DMS153 (cell line): ENCODE measurements at regions not wholly inside any gene's neighbourhood (a gene's known extent, or its start where the extent isn't known, plus 50 kb on each side); places are given as distances from the start of the nearest gene placed in this dataset.

Source experiments
- DNase-seq: peaks from one replicate; lab custom pipeline; 2025; lab: John Stamatoyannopoulos, UW

DNA sequence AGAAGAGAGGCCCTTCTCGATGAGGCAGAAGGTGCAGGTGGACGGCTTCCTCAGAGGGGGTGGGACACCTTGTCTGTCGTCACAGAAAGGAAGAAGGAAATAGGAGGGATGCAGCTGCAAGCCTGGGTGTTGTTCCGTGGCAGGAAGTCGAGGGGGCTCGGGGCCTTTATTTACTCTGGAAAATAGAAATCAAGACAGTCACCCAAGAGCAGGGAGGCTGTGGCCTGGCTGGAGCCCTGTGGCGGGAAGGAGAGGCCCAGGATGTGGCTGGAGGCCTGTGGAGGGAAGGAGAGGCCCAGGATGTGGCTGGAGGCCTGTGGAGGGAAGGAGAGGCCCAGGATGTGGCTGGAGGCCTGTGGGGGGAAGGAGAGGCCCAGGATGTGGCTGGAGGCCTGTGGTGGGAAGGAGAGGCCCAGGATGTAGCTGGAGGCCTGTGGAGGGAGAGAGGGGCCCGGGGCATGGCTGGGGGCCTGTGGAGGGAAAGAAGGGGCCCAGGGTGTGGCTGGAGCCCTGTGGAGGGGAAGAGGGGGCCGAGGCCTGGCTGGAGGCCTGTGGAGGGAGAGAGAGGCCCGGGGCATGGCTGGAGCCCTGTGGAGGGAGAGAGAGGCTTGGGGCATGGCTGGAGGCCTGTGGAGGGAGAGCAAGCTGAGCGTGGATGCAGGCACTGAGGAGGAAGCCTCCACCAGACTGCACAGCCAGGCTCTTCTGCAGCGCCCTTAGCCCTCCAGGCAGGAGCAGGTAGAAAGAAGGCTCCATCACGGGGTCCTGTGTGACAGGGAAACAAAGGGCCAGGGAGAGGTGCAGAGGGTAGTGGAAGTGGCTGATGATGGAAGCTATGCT lies 97.3 kb upstream of the SFMBT2 start:
- no peak for DNase-seq

DNA sequence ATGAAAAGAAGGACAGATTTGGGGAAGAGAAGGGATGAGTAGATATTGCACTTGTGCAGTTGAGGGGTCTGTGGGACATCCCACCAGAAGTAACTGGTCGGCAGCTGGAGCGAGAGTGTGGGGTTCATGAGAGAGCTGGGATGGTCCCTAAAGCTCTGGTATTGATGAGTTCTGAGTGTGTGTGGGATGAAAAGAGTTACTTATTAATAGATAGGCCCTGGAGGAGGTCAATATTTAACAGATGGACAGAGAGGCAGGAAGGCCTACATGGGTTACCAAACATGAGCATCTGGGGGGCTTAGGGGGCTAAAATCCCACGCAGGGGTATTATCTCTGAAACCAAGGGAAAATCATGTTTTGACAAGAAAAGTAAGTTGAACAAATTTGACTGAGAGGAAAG lies 95.7 kb upstream of the SFMBT2 start:
- DNase-seq: no peak

DNA sequence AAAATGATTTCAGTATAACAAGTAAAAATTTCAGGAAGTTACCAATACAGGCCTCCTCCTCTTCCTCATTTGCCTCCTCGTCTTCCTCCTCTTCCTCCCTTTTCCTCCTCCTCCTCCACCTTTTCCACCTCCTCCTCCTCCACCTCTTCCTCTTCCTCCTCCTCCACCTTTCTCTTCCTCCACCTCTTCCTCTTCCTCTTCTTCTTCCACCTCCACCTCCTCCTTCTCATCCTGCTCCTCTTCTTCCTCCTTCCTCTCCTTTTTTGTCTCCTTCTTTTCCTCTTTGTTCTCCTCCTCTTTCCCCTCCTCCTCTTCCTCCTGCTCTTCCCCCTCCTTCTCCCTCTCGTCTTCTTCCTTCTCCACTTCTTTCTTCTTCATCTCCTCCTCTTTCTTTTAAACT lies 94.4 kb upstream of the SFMBT2 start:
- no peak for DNase-seq

DNA sequence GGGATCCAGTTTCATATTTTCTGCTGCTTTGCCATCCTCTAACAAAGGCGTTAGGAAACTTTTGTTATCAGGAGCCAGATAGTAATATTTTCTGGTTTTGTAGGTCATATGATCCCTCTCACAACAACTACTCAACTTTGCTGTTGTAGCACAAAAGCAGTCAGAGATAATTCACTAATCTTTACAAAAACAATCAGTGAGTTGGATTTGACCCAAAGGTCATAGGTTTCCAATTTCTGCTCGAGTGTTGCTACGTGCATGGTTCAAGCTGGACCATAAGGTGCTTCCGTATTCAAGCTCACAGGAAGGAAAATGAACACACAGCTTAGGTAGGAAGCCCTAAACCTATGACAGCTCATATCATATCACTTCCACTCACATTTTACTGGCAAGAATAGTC lies 92.4 kb upstream of the SFMBT2 start:
- DNase-seq: no peak

DNA sequence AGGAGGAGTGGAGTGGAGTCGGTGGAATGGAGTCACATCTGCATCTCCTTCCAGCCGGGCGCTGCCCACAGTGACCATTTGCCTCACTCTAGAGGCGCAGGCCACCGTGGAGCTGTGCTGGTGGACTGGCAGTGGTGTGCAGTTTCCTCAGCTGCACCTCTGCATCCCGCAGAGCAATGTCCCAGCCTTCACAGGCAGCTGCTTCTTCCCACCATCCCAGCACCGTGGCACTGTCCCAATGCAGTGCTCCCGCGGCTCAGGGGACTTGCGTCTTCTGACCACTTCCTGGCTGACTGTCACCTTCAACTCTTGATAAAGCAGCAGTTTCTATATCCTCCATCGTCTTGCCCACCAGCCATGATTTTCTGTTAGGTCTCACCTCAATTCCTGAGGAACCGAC lies 90.3 kb upstream of the SFMBT2 start:
- DNase-seq: no peak

DNA sequence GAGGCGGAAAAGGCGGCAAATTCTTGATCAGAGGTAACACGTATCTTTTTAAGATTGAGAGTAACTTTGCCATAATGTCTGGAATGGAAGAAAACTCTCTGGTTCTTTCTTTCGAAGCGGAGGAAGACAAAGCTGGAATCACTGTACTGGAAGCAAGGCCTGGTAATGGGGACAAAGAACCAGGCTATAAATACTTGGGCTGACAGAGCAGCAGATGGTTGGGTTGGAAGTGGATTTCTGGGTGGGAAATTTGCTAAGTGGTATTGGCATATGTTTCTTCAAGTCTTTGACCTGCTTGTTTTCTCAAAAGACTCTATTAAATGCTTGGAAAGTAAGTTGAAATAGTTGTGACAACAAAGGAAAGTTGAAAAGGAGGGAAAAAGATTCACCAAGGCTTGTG lies 87.3 kb upstream of the SFMBT2 start:
- DNase-seq: no peak

DNA sequence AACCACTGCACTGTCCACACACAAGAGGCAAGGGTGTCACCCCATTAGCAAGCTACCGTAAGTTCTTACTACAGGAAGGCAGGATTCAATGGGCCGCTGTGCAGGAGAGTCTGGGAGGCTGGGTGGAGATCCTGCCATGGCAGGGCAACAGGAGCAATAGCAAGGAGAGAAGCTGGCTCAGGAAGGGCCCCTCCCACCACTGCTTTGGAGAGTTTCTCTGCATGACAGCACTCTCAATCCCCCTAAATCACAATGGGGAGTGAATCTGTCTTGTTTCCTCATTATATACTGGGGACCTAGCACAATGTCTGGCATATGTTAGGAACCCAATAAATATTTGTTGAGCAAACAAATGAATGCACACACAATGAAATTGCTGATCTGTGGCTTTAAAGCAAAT lies 83.2 kb upstream of the SFMBT2 start:
- DNase-seq: peak; percentile 39

DNA sequence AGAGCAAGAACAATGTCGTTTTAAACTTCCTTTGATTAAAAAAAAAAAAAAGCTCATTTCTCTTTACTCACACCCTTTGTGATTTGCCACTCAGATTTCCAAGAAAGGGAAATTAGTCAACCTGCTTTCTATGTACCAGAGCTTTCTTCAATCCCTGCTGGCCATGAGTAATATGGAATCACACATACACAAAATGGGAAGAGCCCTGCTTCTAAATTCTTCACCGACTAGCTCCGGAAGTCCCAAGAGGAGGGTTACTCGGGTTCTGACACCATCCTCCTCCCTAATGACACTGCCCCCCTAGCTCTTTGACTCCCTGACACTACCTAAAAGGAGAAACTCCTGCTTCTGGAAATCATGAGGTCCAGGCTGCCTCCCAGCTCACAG lies 81.8 kb upstream of the SFMBT2 start:
- no peak for DNase-seq

DNA sequence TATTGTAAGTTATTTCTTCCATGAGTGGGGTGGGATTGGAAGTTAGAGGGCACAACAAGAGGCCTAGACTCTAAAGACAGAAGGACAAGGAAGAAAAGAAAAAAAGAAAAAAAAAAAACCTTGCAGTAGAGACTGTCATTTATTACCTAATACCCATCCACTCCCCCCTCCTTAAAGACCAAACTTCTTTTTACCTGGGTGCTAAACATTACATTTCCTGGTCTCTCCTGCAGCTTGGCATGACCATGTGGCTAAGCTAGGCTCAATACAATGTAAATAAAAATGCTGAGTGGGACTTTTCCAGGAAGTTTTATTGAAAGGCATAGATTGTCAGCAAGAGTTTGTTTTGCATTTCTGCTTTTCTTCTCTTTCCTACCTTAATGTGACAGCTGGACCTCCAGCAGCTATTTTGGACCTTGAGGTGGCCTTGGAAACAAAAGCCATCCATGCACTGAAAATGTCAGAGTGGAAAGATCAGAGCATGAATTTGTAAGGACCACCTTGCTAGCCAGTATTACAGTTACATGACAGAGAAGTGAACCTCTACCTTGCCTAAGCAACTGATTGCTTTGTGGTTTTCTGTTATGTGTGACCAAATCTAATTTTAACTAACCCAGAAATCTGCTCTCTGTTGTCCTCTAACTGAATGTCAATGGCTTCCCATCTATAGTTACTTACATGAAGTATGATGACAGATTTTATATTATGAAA lies 81.3 kb upstream of the SFMBT2 start:
- DNase-seq: no peak

DNA sequence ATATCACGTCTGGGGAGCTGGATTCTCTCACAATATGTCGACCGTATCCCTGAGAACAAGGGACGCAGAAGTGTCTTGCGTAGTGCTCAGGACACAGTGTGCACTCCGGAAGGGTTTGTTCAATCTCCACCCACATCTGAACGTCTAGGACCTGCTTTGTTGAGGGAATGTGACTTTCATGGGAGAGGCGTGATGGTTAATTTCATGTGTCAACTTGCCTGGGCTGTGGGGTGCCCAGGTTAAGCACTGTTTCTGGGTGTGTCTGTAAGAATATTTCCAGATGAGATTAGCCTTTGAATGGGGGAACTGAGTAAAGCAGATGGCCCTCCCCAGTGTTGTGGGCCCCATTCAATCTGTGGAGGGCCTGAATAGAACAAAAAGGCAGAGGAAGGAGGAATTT lies 80.4 kb upstream of the SFMBT2 start:
- DNase-seq: no peak

DNA sequence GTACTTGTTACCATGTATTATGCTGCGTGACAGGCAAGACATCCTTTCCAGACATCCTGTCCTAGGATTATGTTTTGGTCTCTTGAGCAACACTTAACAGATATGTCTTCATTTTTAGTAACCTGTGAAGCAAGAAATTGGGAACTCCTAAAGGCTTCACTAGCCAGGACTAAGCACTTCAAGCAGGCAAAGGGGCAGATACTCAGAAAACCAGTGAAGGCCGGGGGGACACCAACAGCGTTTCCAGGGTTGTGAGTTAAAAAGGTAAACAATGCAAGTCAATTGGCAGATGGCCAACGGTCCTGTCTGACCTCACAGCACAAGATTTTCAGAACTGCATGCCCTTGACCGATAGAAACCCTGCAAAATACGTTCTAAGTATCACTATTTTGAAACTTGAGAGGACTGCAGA lies 77.6 kb upstream of the SFMBT2 start:
- no peak for DNase-seq

DNA sequence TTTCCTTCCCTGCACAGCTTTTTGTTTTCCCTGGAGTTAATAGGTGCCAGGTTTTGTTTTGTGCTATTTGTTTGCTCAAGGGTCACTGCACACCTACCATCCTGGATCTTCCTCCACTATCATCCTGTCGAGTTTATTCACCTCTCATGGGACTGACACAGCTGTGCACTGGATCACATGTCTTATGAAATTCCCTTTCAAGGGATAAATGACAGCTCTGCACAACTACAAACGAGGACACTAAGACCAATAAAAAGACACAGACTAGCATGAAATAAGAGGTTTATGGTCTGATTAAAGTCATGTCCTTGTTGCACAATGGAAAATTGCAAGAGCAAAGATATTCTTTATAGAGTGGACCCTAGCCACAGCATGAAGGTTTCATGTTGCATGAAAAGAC lies 76.7 kb upstream of the SFMBT2 start:
- no peak for DNase-seq

DNA sequence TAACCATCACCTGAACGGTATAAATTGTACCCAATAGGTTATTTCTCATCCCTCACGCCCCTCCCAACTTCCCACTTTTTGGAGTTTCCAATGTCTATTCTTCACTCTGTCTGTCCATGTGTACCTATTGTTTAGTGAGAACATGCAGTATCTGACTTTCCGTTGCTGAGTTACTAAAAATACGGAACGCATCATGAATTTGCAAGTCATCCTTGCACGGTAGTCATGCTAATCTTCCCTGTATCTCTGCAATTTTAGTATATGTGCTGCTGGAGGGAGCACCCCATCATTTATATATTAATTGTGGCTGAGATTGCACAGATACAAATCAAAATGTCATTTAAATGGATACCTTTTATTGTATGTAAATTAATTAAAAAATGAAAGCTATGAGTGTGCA lies 75.7 kb upstream of the SFMBT2 start:
- no peak for DNase-seq

DNA sequence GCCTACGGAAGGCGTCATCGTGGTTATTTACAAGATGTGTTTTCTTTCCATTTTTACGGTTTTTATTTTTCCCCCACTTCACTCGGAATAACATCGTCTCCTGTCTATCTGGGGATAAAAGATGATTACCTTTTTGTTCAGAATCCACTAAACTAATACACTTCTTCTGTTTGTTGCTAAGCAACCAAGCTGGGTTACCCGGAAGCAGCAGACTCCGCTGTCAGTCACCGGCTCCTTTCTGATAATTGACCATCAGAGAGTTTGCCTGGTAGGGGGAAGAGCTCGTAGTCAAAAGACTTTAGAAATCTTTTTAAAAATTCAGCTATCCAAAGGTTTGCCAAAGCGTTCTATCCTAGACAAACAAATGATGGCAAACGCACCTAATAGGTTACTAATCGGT lies 75.0 kb upstream of the SFMBT2 start:
- no peak for DNase-seq

DNA sequence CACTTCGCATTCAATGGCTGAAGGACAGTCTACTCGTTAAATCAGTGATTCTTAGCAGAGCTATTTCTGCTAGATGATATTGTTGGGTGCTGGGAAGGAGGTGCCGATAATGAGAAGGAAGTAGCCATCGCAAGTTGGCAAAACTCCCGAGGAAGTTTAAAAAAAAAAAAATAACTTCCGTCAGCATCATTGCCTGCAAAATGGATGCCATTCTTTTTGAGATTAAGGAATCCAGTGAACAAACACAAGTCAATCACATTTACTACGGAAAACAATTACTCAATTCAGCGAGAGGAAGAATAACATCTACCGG lies 74.4 kb upstream of the SFMBT2 start:
- DNase-seq: no peak

DNA sequence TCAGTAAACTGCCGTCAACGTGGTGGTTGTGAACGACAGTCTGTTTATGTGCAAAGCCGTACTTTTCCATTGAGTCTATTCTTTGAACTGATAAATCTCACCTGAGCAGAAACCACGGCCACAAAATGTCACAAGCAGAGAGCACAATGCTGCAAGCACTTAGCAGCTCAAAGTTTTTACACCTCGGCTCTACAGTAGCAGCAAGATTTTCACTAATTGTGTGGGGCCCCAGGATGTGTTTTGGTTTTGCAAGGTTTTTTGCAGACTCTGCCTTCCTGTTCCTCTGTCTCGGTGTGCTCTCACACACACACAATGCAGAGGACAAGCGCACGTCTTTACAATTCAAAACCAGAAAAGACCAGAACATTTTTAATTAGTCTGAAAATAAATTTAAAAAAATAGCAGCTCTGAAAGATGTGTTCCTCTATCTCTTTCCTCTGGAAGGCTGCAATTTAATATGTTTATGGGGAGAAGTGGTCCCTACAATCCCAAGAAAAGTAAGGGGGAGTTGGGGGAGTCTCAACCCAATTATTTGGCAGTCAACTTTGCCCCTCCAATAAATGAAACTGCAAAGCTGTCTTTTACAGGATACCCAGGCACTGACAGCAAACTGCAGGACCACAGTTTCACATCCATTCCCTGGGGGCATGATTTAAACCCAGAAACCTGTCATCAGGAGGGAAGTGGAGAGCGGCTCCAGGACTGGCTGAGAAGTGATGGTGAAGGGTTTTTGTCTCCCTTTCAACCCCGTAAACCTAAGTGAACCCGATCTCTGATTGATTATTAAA lies 73.8 kb upstream of the SFMBT2 start:
- no peak for DNase-seq

DNA sequence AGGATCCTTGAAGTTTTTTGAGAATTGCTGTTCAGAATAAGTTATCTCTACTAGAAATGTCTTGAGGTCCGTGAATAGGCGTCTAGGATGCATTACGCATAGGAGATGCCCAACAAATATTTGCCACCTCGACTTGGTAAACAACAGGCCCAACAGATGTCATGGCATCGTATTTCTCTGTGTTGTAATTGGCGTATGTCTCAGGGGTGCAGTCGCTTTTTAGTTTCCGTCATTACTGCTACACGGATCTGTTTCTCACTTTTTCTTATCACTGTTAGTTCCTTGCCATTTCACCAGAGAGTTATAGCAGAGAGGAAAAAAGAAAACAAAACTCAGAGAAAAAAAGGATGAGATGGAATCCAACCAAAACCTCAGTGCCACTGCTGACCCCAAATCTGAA lies 73.0 kb upstream of the SFMBT2 start:
- DNase-seq: no peak

DNA sequence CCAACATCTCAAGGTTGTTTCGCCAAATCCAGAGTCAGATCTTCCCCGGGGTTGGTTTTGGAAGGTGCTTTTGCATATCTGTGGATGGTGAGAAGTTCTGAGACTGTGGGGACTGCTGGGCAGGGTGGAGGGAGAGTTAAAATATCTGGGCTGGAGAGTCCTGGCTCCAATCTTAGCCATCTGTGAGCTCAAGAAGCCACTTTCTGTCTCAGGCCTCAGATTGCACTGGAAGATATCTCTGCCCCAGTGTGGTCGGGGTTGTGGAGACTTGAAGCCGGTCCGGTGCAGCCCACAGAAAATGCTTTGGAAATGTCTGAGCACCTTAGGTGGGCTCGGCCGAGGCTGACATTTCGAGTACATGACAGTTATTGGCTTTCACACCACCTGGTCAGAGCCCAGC lies 72.2 kb upstream of the SFMBT2 start:
- DNase-seq: no peak

DNA sequence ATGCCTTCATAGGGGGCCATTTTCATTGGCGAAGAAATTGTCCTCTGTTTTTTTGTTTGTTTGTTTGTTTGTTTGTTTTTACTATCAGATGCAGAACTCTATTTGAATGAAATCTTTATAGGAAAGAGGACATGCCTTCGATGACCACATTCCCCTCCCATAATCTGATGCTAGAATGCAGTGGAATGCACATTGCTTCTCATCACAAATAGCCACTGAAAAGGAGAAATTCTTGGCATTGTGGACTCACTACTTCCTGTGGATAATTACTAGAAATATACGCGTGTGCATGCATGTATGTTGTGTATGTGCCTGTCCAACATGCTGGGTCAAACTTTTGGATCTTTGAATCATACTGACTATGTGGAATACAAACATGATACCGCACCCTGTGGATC lies 70.5 kb upstream of the SFMBT2 start:
- DNase-seq: no peak

DNA sequence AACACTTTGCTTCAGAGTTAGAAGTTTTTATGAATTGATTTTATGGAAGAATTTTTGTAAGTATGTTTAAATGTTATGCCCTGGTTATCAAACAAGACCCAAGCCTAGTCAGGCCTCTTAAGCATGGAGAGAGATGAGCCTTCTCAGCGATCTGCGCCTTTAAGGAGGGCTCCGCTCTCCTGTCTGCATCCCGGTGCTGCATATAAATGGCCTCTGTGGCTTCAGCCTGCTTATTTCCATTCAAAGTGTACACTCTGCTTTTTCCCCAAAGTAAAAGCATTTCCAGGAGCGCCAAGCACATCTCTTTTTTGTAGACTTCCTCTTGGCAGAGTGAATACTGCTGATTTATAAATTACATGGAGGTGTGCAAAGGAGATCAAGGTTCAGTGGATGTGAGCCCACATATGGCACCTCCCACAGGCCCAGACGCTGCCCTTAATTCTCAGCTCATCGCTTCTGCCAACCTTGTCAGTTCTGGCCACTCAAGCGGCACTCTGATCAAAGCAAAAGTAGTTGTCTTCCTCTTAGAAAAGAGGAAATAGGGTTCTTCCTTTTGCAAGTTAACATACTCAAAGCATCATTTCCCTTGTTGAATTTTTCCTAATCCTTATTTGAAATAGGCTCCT lies 70.0 kb upstream of the SFMBT2 start:
- DNase-seq: no peak

DNA sequence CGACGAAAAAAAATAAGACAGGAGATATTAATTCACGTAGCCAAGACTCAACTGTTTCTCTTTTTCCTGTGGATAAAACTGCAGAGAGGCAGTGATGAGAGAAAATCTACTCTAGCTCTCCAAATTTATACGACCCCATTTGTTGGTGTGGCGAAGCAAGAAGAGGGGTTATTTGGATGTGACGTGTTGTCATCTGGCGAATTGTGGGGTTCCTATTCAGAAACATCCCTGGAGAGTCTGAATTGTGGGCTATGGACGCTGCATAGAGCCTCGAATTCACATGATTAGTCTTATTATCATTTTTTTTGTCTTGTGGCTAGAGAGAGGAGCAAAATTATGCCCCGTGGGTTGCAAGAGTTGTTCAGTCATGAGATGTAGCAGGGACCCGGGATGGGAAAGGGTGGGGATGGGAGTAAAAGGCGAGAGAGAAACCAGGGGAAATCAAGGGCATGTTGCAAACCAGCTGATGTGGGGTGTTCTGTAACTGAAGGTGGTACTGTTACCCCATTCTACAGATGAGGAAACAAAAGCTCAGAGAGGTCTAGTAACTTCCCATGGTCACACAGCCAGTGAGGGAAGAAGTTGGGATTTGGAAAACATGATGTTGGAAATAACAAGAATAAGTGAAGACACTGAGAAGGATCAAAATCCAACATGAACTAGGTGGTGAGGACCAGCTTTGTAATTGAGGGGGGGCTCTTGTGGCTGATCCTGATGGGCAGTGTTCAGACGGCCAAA lies 69.2 kb upstream of the SFMBT2 start:
- DNase-seq: no peak
